ENCODE measurements at regions not wholly inside any gene's neighbourhood (a gene's known extent, or its start where the extent isn't known, plus 50 kb on each side); places are given as distances from the start of the nearest gene placed in this dataset.

- no peaks in the 10 kb centered on the region for H3K9me2 ChIP-seq (ENCODE audit: low read depth, low read length)
- no peaks in the 10 kb centered on the region for H4K20me1 ChIP-seq (ENCODE audit: insufficient read depth, low read length)
- H3K4me1 ChIP-seq (ENCODE audit: insufficient read depth, low read length, severe bottlenecking): peaks cover 48% of the 10 kb centered on the region
- no peaks in the 10 kb centered on the region for H3K79me2 ChIP-seq (ENCODE audit: insufficient read depth, low read length)
- no peaks in the 10 kb centered on the region for H3K27me3 ChIP-seq (ENCODE audit: insufficient read depth, low read length)
- no peak for TF ChIP-seq EZH2 (IDR thresholded peaks at IDR 0.05; ENCODE audit: borderline replicate concordance, low read length)
- TF ChIP-seq CTCF (IDR thresholded peaks at IDR 0.05; ENCODE audit: low read length): no peak
- no peak overlapping the region for H3K4me2 ChIP-seq (ENCODE audit: low read length)
- H2AFZ ChIP-seq (ENCODE audit: low read length): no peak overlapping the region
- no peaks in the 10 kb centered on the region for H3K9me3 ChIP-seq (ENCODE audit: low read length)
- H3K4me3 ChIP-seq (ENCODE audit: low read depth, low read length, poor library complexity, severe bottlenecking): no peak overlapping the region
- peaks cover 4% of the 10 kb centered on the region; the same call in 1 of the 2 replicates for H3F3A ChIP-seq (ENCODE audit: insufficient read depth, low read length)
- H3K9ac ChIP-seq (ENCODE audit: low read length): no peak overlapping the region
- H3K27ac ChIP-seq (ENCODE audit: low read depth, low read length, poor library complexity, severe bottlenecking): no peak overlapping the region
- H3K36me3 ChIP-seq (ENCODE audit: insufficient read depth, low read length): no peaks in the 10 kb centered on the region; the same call in 1 of the 2 replicates
These were observed 298.7 kb upstream of the PTGER4 start for GRCh38 chr5:40381016-40381415.

GRCh38 chr5:40378396-40379177 lies 301.1 kb upstream of the PTGER4 start:
- Histone ChIP-seq H3K79me2 (ENCODE audit: insufficient read depth, low read length) (no peaks in the 10 kb centered on the region), H3K4me1 (ENCODE audit: insufficient read depth, low read length, severe bottlenecking) (peaks cover 31% of the 10 kb centered on the region), H3K4me2 (ENCODE audit: low read length) (no peak overlapping the region), H3K9me2 (ENCODE audit: low read depth, low read length) (no peaks in the 10 kb centered on the region), H3K36me3 (ENCODE audit: insufficient read depth, low read length) (no peaks in the 10 kb centered on the region; the same call in 1 of the 2 replicates), H3K9me3 (ENCODE audit: low read length) (no peaks in the 10 kb centered on the region), H3K27ac (ENCODE audit: low read depth, low read length, poor library complexity, severe bottlenecking) (no peak overlapping the region), H2AFZ (ENCODE audit: low read length) (no peak overlapping the region), H3K27me3 (ENCODE audit: insufficient read depth, low read length) (no peaks in the 10 kb centered on the region), H4K20me1 (ENCODE audit: insufficient read depth, low read length) (no peaks in the 10 kb centered on the region), H3F3A (ENCODE audit: insufficient read depth, low read length) (no peaks in the 10 kb centered on the region), H3K9ac (ENCODE audit: low read length) (no peak overlapping the region), H3K4me3 (ENCODE audit: low read depth, low read length, poor library complexity, severe bottlenecking) (no peak overlapping the region)
- TF ChIP-seq CTCF (IDR thresholded peaks at IDR 0.05; ENCODE audit: low read length): no peak
- TF ChIP-seq EZH2 (IDR thresholded peaks at IDR 0.05; ENCODE audit: borderline replicate concordance, low read length): no peak

- Histone ChIP-seq H3K27me3 (ENCODE audit: insufficient read depth, low read length) (no peaks in the 10 kb centered on the region), H3K9me2 (ENCODE audit: low read depth, low read length) (no peaks in the 10 kb centered on the region), H2AFZ (ENCODE audit: low read length) (no peak overlapping the region), H3K9me3 (ENCODE audit: low read length) (no peaks in the 10 kb centered on the region), H3K36me3 (ENCODE audit: insufficient read depth, low read length) (no peaks in the 10 kb centered on the region; the same call in 1 of the 2 replicates), H4K20me1 (ENCODE audit: insufficient read depth, low read length) (no peaks in the 10 kb centered on the region), H3K27ac (ENCODE audit: low read depth, low read length, poor library complexity, severe bottlenecking) (peak overlapping the region; percentile 73), H3K4me2 (ENCODE audit: low read length) (peak overlapping the region; percentile 41; the same call in 1 of the 2 replicates), H3F3A (ENCODE audit: insufficient read depth, low read length) (no peaks in the 10 kb centered on the region), H3K79me2 (ENCODE audit: insufficient read depth, low read length) (no peaks in the 10 kb centered on the region), H3K4me3 (ENCODE audit: low read depth, low read length, poor library complexity, severe bottlenecking) (no peak overlapping the region), H3K9ac (ENCODE audit: low read length) (0 out of 2 replicates have a peak overlapping the region, but pooled peaks have one; percentile 3), H3K4me1 (ENCODE audit: insufficient read depth, low read length, severe bottlenecking) (peaks cover 25% of the 10 kb centered on the region)
- TF ChIP-seq EZH2 (IDR thresholded peaks at IDR 0.05; ENCODE audit: borderline replicate concordance, low read length) (no peak), CTCF (IDR thresholded peaks at IDR 0.05; ENCODE audit: low read length) (no peak)
These were observed 303.1 kb upstream of the PTGER4 start for GRCh38 chr5:40376566-40376965.
